ENCODE measurements at regions not wholly inside any gene's neighbourhood (a gene's known extent, or its start where the extent isn't known, plus 50 kb on each side); places are given as distances from the start of the nearest gene placed in this dataset.
A peak's percentile ranks its signal among the peaks of the same experiment; 100 is the strongest.

- Histone ChIP-seq H3K9me3 (no peaks in the 10 kb centered on the region), H3K4me1 (ENCODE audit: control insufficient read depth in 1 of 2, low read depth in 2 of 2) (peaks cover 0 to 5% of the 10 kb centered on the region in 2 donors), H3K36me3 (no peaks in the 10 kb centered on the region), H3K4me3 (peak overlapping the region; percentile 5), H3K27ac (no peak overlapping the region), H3K27me3 (replicated peaks; ENCODE audit: insufficient read depth) (no peaks in the 10 kb centered on the region)
- no peak for TF ChIP-seq CTCF (IDR thresholded peaks at IDR 0.05)
- DNase-seq (ENCODE audit: low spot score) = no peak
- no peak for ATAC-seq (ENCODE audit: insufficient number of reproducible peaks, low FRiP score, low read depth)
These were observed 105.0 kb downstream of the ACER2 start for GRCh38 chr9:19513671-19514275.

DNA sequence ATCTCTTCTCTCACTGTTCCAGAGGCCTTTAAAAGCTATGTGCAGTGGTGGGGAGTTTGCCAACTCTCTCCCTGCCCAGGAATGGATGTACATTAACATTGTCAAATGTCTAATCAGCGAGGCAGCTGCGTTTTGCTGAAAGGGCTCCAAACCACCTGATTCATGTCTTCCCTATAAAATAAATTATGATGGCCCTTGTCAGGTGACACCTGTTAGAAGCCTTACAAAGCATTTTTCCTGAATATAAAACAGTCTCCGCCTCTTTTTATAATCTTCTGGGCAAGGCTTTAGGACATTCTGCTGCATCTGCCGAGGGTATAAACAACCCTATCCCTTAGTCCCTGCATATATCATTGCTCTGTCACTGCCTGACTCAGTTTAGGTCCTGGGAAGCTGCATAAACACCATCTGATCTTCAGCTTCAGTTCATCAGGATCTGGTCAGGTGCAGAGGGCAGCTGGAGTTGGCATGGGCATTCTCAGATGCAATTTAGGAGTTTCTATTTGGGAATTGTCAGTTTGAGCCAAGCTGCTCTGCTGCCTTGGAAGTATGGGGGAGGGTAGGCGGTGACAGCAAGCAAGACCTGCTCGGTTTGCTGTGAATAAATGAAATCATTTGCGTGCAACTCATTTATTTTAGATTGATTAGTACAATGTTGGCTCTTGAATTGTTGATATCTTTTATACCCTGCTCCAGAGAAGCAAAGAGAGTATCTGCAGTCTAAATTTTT is 103.5 kb downstream of the ACER2 start:
- peaks cover 0 to 5% of the 10 kb centered on the region in 2 donors for H3K4me1 ChIP-seq (ENCODE audit: control insufficient read depth in 1 of 2, low read depth in 2 of 2)
- H3K4me3 ChIP-seq = no peak overlapping the region
- TF ChIP-seq CTCF (IDR thresholded peaks at IDR 0.05) = no peak
- H3K36me3 ChIP-seq = no peaks in the 10 kb centered on the region
- no peak overlapping the region for H3K27ac ChIP-seq
- DNase-seq (ENCODE audit: low spot score) = no peak
- no peaks in the 10 kb centered on the region for H3K27me3 ChIP-seq (replicated peaks; ENCODE audit: insufficient read depth)
- no peak for ATAC-seq (ENCODE audit: insufficient number of reproducible peaks, low FRiP score, low read depth)
- no peaks in the 10 kb centered on the region for H3K9me3 ChIP-seq

- H3K4me1 ChIP-seq (ENCODE audit: control insufficient read depth in 1 of 2, low read depth in 2 of 2) = peaks cover 0 to 5% of the 10 kb centered on the region in 2 donors
- no peak for TF ChIP-seq CTCF (IDR thresholded peaks at IDR 0.05)
- no peak overlapping the region for H3K4me3 ChIP-seq
- no peaks in the 10 kb centered on the region for H3K27me3 ChIP-seq (replicated peaks; ENCODE audit: insufficient read depth)
- H3K9me3 ChIP-seq = no peaks in the 10 kb centered on the region
- ATAC-seq (ENCODE audit: insufficient number of reproducible peaks, low FRiP score, low read depth) = no peak
- no peak overlapping the region for H3K27ac ChIP-seq
- no peaks in the 10 kb centered on the region for H3K36me3 ChIP-seq
- no peak for DNase-seq (ENCODE audit: low spot score)
These were observed 102.9 kb downstream of the ACER2 start for GRCh38 chr9:19511694-19512093.

- no peak overlapping the region for H3K27ac ChIP-seq
- no peak overlapping the region for H3K4me3 ChIP-seq
- no peaks in the 10 kb centered on the region for H3K36me3 ChIP-seq
- ATAC-seq (ENCODE audit: insufficient number of reproducible peaks, low FRiP score, low read depth) = no peak
- no peaks in the 10 kb centered on the region for H3K27me3 ChIP-seq (replicated peaks; ENCODE audit: insufficient read depth)
- no peak for TF ChIP-seq CTCF (IDR thresholded peaks at IDR 0.05)
- DNase-seq (ENCODE audit: low spot score) = no peak
- H3K9me3 ChIP-seq = no peaks in the 10 kb centered on the region
- peaks cover 0 to 5% of the 10 kb centered on the region in 2 donors for H3K4me1 ChIP-seq (ENCODE audit: control insufficient read depth in 1 of 2, low read depth in 2 of 2)
These were observed 102.1 kb downstream of the ACER2 start for GRCh38 chr9:19510907-19511306.
